PC-9 (cell line): ENCODE measurements at regions not wholly inside any gene's neighbourhood (a gene's known extent, or its start where the extent isn't known, plus 50 kb on each side); places are given as distances from the start of the nearest gene placed in this dataset.

Experiments
- EZH2 ChIP-seq: fragments of 200-600 bp; sonication (generic); IDR thresholded peaks from 2 replicates; pipeline ENCODE4 v1.8.0; 2017; ENCODE audit warnings: antibody characterized with exemption, low read depth
- TF ChIP-seq, protein P1 (sequence below): fragments of 200-600 bp; sonication (generic); conservative IDR thresholded peaks from 2 replicates; pipeline ENCODE4 v1.6.1; 2017; ENCODE audit warnings: mixed run types, antibody characterized with exemption, mild to moderate bottlenecking, moderate library complexity

DNA sequence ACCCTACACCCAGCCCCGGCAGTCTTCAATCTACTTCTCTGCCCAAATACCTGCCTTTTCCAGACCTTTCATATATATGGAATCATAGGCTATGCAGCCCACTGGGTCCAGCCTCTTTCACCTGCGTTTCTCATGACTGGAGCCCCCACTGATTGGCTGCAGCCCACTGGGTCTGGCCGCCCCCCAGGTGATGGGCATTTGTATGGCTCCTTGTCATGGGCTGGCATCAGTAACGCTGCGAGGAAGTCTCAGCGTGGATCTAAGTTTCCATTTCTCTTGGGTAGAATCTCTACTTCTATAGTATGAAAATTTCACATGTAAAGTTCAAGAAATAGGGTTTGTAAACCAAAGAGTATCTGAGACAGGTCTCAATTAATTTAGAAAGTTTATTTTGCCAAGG, 281.9 kb downstream of the NDUFA10 start:
- TF ChIP-seq, protein P1, sequence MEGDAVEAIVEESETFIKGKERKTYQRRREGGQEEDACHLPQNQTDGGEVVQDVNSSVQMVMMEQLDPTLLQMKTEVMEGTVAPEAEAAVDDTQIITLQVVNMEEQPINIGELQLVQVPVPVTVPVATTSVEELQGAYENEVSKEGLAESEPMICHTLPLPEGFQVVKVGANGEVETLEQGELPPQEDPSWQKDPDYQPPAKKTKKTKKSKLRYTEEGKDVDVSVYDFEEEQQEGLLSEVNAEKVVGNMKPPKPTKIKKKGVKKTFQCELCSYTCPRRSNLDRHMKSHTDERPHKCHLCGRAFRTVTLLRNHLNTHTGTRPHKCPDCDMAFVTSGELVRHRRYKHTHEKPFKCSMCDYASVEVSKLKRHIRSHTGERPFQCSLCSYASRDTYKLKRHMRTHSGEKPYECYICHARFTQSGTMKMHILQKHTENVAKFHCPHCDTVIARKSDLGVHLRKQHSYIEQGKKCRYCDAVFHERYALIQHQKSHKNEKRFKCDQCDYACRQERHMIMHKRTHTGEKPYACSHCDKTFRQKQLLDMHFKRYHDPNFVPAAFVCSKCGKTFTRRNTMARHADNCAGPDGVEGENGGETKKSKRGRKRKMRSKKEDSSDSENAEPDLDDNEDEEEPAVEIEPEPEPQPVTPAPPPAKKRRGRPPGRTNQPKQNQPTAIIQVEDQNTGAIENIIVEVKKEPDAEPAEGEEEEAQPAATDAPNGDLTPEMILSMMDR: no peak
- no peak for TF ChIP-seq EZH2
